Loucy (cell line): ENCODE measurements at regions not wholly inside any gene's neighbourhood (a gene's known extent, or its start where the extent isn't known, plus 50 kb on each side); places are given as distances from the start of the nearest gene placed in this dataset.

Experiments
- H2AFZ ChIP-seq: fragments of 200-600 bp; sonication (generic); 2 replicates; pipeline ENCODE4 v1.6.0; 2016; ENCODE audit warnings: antibody characterized with exemption, mild to moderate bottlenecking, low read length, moderate library complexity
- H3F3A ChIP-seq: fragments of 200-600 bp; 2 replicates; pipeline ENCODE4 v1.6.0; 2016; ENCODE audit warnings: antibody characterized with exemption, low read depth, mild to moderate bottlenecking
- H3K27me3 ChIP-seq: fragments of 200-600 bp; sonication (generic); 2 replicates; pipeline ENCODE4 v1.6.1; 2014; ENCODE audit warnings: low read length, mild to moderate bottlenecking; ENCODE audit not compliant: insufficient read depth, poor library complexity, severe bottlenecking
- H3K36me3 ChIP-seq: fragments of 200-600 bp; sonication (generic); 2 replicates; pipeline ENCODE4 v1.6.1; 2016; ENCODE audit warnings: low read length; ENCODE audit not compliant: insufficient read depth
- H3K4me1 ChIP-seq: fragments of 200-600 bp; sonication (generic); 2 replicates; pipeline ENCODE4 v1.5.1; 2014; ENCODE audit warnings: low read length, mild to moderate bottlenecking; ENCODE audit not compliant: insufficient read depth, poor library complexity, severe bottlenecking
- H3K4me2 ChIP-seq: fragments of 200-600 bp; sonication (generic); 2 replicates; pipeline ENCODE4 v1.6.0; 2014; ENCODE audit warnings: antibody characterized with exemption, low read length, low read depth, mild to moderate bottlenecking; ENCODE audit not compliant: poor library complexity, severe bottlenecking
- H3K4me3 ChIP-seq: fragments of 200-600 bp; sonication (generic); 2 replicates; pipeline ENCODE4 v1.5.1; 2014; ENCODE audit warnings: low read length, mild to moderate bottlenecking, mixed read lengths; ENCODE audit not compliant: poor library complexity, severe bottlenecking
- H3K79me2 ChIP-seq: fragments of 200-600 bp; sonication (generic); 2 replicates; pipeline ENCODE4 v1.6.1; 2014; ENCODE audit warnings: low read length; ENCODE audit not compliant: insufficient read depth
- H3K9ac ChIP-seq: fragments of 200-600 bp; sonication (generic); 2 replicates; pipeline ENCODE4 v1.6.0; 2014; ENCODE audit warnings: mild to moderate bottlenecking, low read depth, low read length, moderate library complexity; ENCODE audit not compliant: poor library complexity, severe bottlenecking
- H3K9me2 ChIP-seq: fragments of 200-600 bp; sonication (generic); replicated peaks from 2 replicates; pipeline ENCODE4 v1.6.1; 2016; ENCODE audit warnings: low read depth, low read length, mixed read lengths
- H3K9me3 ChIP-seq: fragments of 200-600 bp; sonication (generic); 2 replicates; pipeline ENCODE4 v1.6.1; 2014; ENCODE audit warnings: mild to moderate bottlenecking, antibody characterized with exemption, low read length, low read depth; ENCODE audit not compliant: insufficient read depth
- H4K20me1 ChIP-seq: fragments of 200-600 bp; sonication (generic); 2 replicates; pipeline ENCODE4 v1.6.0; 2014; ENCODE audit warnings: antibody characterized with exemption, low read length, mild to moderate bottlenecking; ENCODE audit not compliant: insufficient read depth, poor library complexity, severe bottlenecking
- EZH2phosphoT487 ChIP-seq: fragments of 200-600 bp; IDR thresholded peaks from 2 replicates; pipeline ENCODE4 v1.6.1; 2018; ENCODE audit warnings: antibody characterized with exemption, mild to moderate bottlenecking, moderate library complexity, borderline replicate concordance
- TF ChIP-seq, protein P1 (sequence below): fragments of 200-600 bp; sonication (generic); conservative IDR thresholded peaks from 2 replicates; pipeline ENCODE4 v1.5.1; 2014; ENCODE audit warnings: mild to moderate bottlenecking, antibody characterized with exemption, low read length

GRCh38 chr6:67898875-67899274, 736.2 kb upstream of the ADGRB3 start:
- no peak overlapping the region for H3K4me2 ChIP-seq
- no peak overlapping the region for H3K9ac ChIP-seq
- H3K4me3 ChIP-seq: no peak overlapping the region
- no peaks in the 10 kb centered on the region for H4K20me1 ChIP-seq
- no peaks in the 10 kb centered on the region for H3F3A ChIP-seq
- H3K4me1 ChIP-seq: no peaks in the 10 kb centered on the region
- H3K9me3 ChIP-seq: 0 out of 2 replicates have a peak, but pooled peaks cover 3% of the 10 kb centered on the region
- H3K9me2 ChIP-seq: no peaks in the 10 kb centered on the region
- H2AFZ ChIP-seq: no peak overlapping the region
- no peak for TF ChIP-seq EZH2phosphoT487
- TF ChIP-seq, protein P1, sequence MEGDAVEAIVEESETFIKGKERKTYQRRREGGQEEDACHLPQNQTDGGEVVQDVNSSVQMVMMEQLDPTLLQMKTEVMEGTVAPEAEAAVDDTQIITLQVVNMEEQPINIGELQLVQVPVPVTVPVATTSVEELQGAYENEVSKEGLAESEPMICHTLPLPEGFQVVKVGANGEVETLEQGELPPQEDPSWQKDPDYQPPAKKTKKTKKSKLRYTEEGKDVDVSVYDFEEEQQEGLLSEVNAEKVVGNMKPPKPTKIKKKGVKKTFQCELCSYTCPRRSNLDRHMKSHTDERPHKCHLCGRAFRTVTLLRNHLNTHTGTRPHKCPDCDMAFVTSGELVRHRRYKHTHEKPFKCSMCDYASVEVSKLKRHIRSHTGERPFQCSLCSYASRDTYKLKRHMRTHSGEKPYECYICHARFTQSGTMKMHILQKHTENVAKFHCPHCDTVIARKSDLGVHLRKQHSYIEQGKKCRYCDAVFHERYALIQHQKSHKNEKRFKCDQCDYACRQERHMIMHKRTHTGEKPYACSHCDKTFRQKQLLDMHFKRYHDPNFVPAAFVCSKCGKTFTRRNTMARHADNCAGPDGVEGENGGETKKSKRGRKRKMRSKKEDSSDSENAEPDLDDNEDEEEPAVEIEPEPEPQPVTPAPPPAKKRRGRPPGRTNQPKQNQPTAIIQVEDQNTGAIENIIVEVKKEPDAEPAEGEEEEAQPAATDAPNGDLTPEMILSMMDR: no peak
- H3K79me2 ChIP-seq: no peaks in the 10 kb centered on the region
- no peaks in the 10 kb centered on the region for H3K27me3 ChIP-seq
- no peaks in the 10 kb centered on the region for H3K36me3 ChIP-seq

DNA sequence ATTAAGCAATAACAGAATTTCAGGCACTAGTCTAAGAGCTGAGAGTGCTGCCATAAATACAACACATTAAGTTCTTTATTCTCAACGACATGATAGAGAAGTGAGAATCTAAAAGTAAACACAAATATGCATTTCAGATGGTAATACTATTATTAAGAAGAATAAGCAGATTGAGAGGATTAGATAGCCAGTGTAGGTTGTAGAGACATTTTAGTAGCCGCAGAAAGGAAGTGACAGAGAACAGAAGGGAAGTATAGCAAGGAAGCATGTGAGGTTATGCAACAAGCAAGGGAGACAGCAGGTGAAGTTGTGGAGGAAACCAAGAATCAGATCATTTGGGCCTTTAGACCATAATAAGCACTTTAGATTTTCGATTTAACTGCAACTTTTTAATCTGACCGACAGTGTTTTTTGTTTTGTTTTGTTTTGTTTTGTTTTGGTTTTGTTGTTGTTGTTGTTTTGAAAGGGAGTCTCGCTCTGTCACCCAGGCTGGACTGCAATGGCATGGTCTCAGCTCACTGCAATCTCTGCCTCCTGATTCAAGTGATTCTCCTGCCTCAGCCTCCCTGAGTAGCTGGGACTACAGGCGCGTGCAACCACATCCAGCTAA, 737.0 kb upstream of the ADGRB3 start:
- H4K20me1 ChIP-seq: no peaks in the 10 kb centered on the region
- TF ChIP-seq, protein P1: no peak
- no peak for TF ChIP-seq EZH2phosphoT487
- H3K4me1 ChIP-seq: no peaks in the 10 kb centered on the region
- H3F3A ChIP-seq: no peaks in the 10 kb centered on the region
- no peak overlapping the region for H3K4me3 ChIP-seq
- H2AFZ ChIP-seq: no peak overlapping the region
- H3K79me2 ChIP-seq: no peaks in the 10 kb centered on the region
- H3K9ac ChIP-seq: no peak overlapping the region
- H3K9me3 ChIP-seq: 0 out of 2 replicates have a peak, but pooled peaks cover 3% of the 10 kb centered on the region
- no peak overlapping the region for H3K4me2 ChIP-seq
- H3K27me3 ChIP-seq: no peaks in the 10 kb centered on the region
- H3K36me3 ChIP-seq: no peaks in the 10 kb centered on the region
- no peaks in the 10 kb centered on the region for H3K9me2 ChIP-seq

DNA sequence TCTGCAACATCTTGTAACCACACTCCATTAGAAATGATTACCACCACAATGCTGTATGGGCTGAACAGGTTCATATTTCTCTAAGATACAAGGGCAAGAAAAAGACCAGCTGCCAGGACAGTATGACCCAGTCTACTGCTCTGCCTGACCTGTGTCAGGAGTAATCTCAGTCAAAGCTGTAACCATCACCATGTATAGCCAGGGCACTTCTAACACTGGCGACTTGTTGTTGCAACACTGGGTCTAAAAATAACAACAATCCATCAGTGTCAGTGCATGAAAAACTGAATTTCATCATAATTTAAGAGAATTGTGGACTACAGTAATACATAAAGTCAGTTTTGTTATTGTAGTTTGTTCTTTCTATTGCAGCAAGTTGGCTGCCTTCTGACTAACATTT, 738.6 kb upstream of the ADGRB3 start:
- Histone ChIP-seq H3K4me2 (no peak overlapping the region), H2AFZ (no peak overlapping the region), H3K4me3 (no peak overlapping the region), H4K20me1 (no peaks in the 10 kb centered on the region), H3K9me3 (0 out of 2 replicates have a peak, but pooled peaks cover 3% of the 10 kb centered on the region), H3K79me2 (no peaks in the 10 kb centered on the region), H3K9me2 (no peaks in the 10 kb centered on the region), H3K4me1 (no peaks in the 10 kb centered on the region), H3F3A (no peaks in the 10 kb centered on the region), H3K36me3 (no peaks in the 10 kb centered on the region), H3K9ac (no peak overlapping the region), H3K27me3 (no peaks in the 10 kb centered on the region)
- no peak for TF ChIP-seq EZH2phosphoT487
- TF ChIP-seq, protein P1: no peak
